MM.1S (cell line): ENCODE measurements at regions not wholly inside any gene's neighbourhood (a gene's known extent, or its start where the extent isn't known, plus 50 kb on each side); places are given as distances from the start of the nearest gene placed in this dataset.

Experiments used
- DNase-seq: peaks from one replicate; pipeline ENCODE4 v3.0.0-alpha.2; 2015
- H2AFZ ChIP-seq: fragments of 300-600 bp; sonication (generic); 2 replicates; pipeline ENCODE4 v1.6.0; 2016; ENCODE audit warnings: antibody characterized with exemption, low read length
- H3F3A ChIP-seq: fragments of 300-600 bp; sonication (generic); 2 replicates; pipeline ENCODE4 v1.6.1; 2016; ENCODE audit warnings: mild to moderate bottlenecking, antibody characterized with exemption, low read length, moderate library complexity, mixed read lengths; ENCODE audit not compliant: insufficient read depth
- H3K27ac ChIP-seq: fragments of 300-600 bp; sonication (generic); 2 replicates; pipeline ENCODE4 v1.5.1; 2016; ENCODE audit warnings: mild to moderate bottlenecking, low read length
- H3K27me3 ChIP-seq: fragments of 300-600 bp; sonication (generic); replicated peaks from 2 replicates; pipeline ENCODE4 v1.6.0; 2016; ENCODE audit warnings: low read length; ENCODE audit not compliant: insufficient read depth
- H3K36me3 ChIP-seq: fragments of 300-600 bp; sonication (generic); replicated peaks from 2 replicates; pipeline ENCODE4 v1.6.1; 2016; ENCODE audit warnings: mild to moderate bottlenecking, low read length, mixed read lengths; ENCODE audit not compliant: insufficient read depth
- H3K4me1 ChIP-seq: fragments of 300-600 bp; sonication (generic); 2 replicates; pipeline ENCODE4 v1.6.1; 2016; ENCODE audit warnings: low read length, mixed read lengths
- H3K4me2 ChIP-seq: fragments of 300-600 bp; sonication (generic); 2 replicates; pipeline ENCODE4 v1.6.0; 2016; ENCODE audit warnings: low read depth, low read length
- H3K4me3 ChIP-seq: fragments of 300-600 bp; sonication (generic); 2 replicates; pipeline ENCODE4 v1.5.1; 2016; ENCODE audit warnings: low read length, mixed read lengths
- H3K79me2 ChIP-seq: fragments of 300-600 bp; sonication (generic); 2 replicates; pipeline ENCODE4 v1.6.1; 2016; ENCODE audit warnings: mixed run types, low read length, mixed read lengths
- H3K9ac ChIP-seq: fragments of 300-600 bp; sonication (generic); 2 replicates; pipeline ENCODE4 v1.6.1; 2016; ENCODE audit warnings: low read length, mixed read lengths
- H3K9me2 ChIP-seq: fragments of 300-600 bp; sonication (generic); replicated peaks from 2 replicates; pipeline ENCODE4 v1.6.1; 2016; ENCODE audit warnings: mild to moderate bottlenecking, low read length, mixed read lengths; ENCODE audit not compliant: insufficient read depth
- H3K9me3 ChIP-seq: fragments of 300-600 bp; sonication (generic); replicated peaks from 2 replicates; pipeline ENCODE4 v1.6.1; 2016; ENCODE audit warnings: mild to moderate bottlenecking, low read length, mixed read lengths; ENCODE audit not compliant: insufficient read depth
- H4K20me1 ChIP-seq: fragments of 300-600 bp; sonication (generic); 2 replicates; pipeline ENCODE4 v1.6.1; 2016; ENCODE audit warnings: mild to moderate bottlenecking, low read length, moderate library complexity, mixed read lengths; ENCODE audit not compliant: insufficient read depth
- CTCF ChIP-seq: fragments of 300-600 bp; sonication (generic); IDR thresholded peaks from 2 replicates; pipeline ENCODE4 v1.5.1; 2016; ENCODE audit warnings: antibody characterized with exemption, low read length, mixed read lengths
- EZH2 ChIP-seq: fragments of 300-600 bp; sonication (generic); optimal IDR thresholded peaks from 2 replicates; pipeline ENCODE3; 2017; ENCODE audit warnings: low read depth, mild to moderate bottlenecking, antibody characterized with exemption, low read length, mixed read lengths
- EZH2phosphoT487 ChIP-seq: fragments of 300-600 bp; sonication (generic); IDR thresholded peaks from 2 replicates; pipeline ENCODE4 v1.6.1; 2018; ENCODE audit warnings: antibody characterized with exemption, low read length

- H3K79me2 ChIP-seq: no peaks in the 10 kb centered on the region
- H3K9me2 ChIP-seq: no peaks in the 10 kb centered on the region
- no peak for TF ChIP-seq EZH2
- TF ChIP-seq EZH2phosphoT487: no peak
- TF ChIP-seq CTCF: no peak
- no peaks in the 10 kb centered on the region for H3K9me3 ChIP-seq
- no peak overlapping the region for H3K27ac ChIP-seq
- H3K4me3 ChIP-seq: no peak overlapping the region
- H3K36me3 ChIP-seq: no peaks in the 10 kb centered on the region
- H3K4me2 ChIP-seq: no peak overlapping the region
- no peaks in the 10 kb centered on the region for H3F3A ChIP-seq
- no peaks in the 10 kb centered on the region for H3K27me3 ChIP-seq
- H2AFZ ChIP-seq: no peak overlapping the region
- no peaks in the 10 kb centered on the region for H4K20me1 ChIP-seq
- no peak for DNase-seq
- no peak overlapping the region for H3K9ac ChIP-seq
- H3K4me1 ChIP-seq: no peaks in the 10 kb centered on the region
These were observed 163.8 kb upstream of the NCKAP5 start for GRCh38 chr2:133732059-133732458.

GRCh38 chr2:133732982-133733900, 165.0 kb upstream of the NCKAP5 start:
- Histone ChIP-seq H3K4me2 (no peak overlapping the region), H3K4me3 (no peak overlapping the region), H3K27ac (no peak overlapping the region), H3K36me3 (no peaks in the 10 kb centered on the region), H3K27me3 (no peaks in the 10 kb centered on the region), H2AFZ (no peak overlapping the region), H3K9me3 (no peaks in the 10 kb centered on the region), H3K79me2 (no peaks in the 10 kb centered on the region), H3K9ac (no peak overlapping the region), H4K20me1 (no peaks in the 10 kb centered on the region), H3F3A (no peaks in the 10 kb centered on the region), H3K9me2 (no peaks in the 10 kb centered on the region), H3K4me1 (no peaks in the 10 kb centered on the region)
- no peak for DNase-seq
- no peak for TF ChIP-seq EZH2phosphoT487
- no peak for TF ChIP-seq EZH2
- no peak for TF ChIP-seq CTCF

- no peak for DNase-seq
- TF ChIP-seq EZH2: no peak
- TF ChIP-seq CTCF: no peak
- TF ChIP-seq EZH2phosphoT487: no peak
- Histone ChIP-seq H3K4me1 (no peaks in the 10 kb centered on the region), H3K27me3 (no peaks in the 10 kb centered on the region), H3K9me3 (no peaks in the 10 kb centered on the region), H3K27ac (no peak overlapping the region), H3K4me3 (no peak overlapping the region), H4K20me1 (no peaks in the 10 kb centered on the region), H3K4me2 (no peak overlapping the region), H3K9ac (no peak overlapping the region), H3K36me3 (no peaks in the 10 kb centered on the region), H3K9me2 (no peaks in the 10 kb centered on the region), H2AFZ (no peak overlapping the region), H3F3A (no peaks in the 10 kb centered on the region), H3K79me2 (no peaks in the 10 kb centered on the region)
These were observed 165.6 kb upstream of the NCKAP5 start for GRCh38 chr2:133733901-133734255.
